ENCODE measurements at regions not wholly inside any gene's neighbourhood (a gene's known extent, or its start where the extent isn't known, plus 50 kb on each side); places are given as distances from the start of the nearest gene placed in this dataset.

DNA sequence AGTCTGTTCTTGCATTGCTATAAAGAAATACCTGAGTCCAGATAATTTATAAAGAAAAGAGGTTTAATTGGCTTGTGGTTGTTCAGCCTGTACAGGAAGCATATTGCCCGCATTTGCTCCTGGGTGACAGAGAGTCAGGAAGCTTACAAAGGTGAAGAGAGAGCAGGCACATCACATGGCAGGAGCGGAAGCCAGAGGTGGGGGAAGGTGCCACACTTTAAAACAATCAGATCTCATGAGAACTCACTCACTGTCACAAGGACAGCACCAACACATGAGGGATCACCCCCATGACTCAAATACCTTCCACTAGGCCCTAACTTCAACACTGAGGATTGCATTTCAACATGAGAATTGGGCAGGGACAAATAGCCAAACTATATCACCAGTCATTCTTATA lies 124.8 kb upstream of the COL5A2 start:
- RAD21 ChIA-PET (ENCODE audit: unreplicated experiment), result interaction anchor here (1.2 to 1.7 kb wide), 2 partner anchors 17 to 210 kb away, joined by 3 to 4 read pairs; no protein-coding TSS in a partner anchor
- in situ Hi-C loops (cut with MboI) (no loop called here), intact Hi-C loops (cut with micrococcal nuclease; ENCODE audit: unreplicated experiment) (no loop called here)
- ATAC-seq (no peak), DNase-seq (ENCODE audit: low read depth, low spot score) (no peak), FAIRE-seq (no peak)
- no TSS peak for BruUV-seq (replicated peaks)
- TF ChIP-seq ZNF274 (IDR thresholded peaks at IDR 0.05; ENCODE audit: insufficient read depth, insufficient read length) (no peak), YY1 (IDR thresholded peaks at IDR 0.05; ENCODE audit: low read depth, low read length) (no peak), BHLHE40 (IDR thresholded peaks at IDR 0.05; ENCODE audit: borderline replicate concordance in 1 of 2, low read depth in 2 of 2, low read length in 1 of 2) (no peak)
- Histone ChIP-seq H3K27ac (ENCODE audit: control insufficient read depth, insufficient read depth) (no peak overlapping the region), H3K27me3 (replicated peaks in 1 of 2; ENCODE audit: control insufficient read depth in 2 of 2, insufficient read depth in 2 of 2, low read length in 1 of 2) (no peaks in the 10 kb centered on the region), H3K9me3 (replicated peaks; ENCODE audit: control insufficient read depth, insufficient read depth, low read length) (no peaks in the 10 kb centered on the region), H2AFZ (ENCODE audit: control insufficient read depth, low read depth, low read length) (no peak overlapping the region), H3K9ac (ENCODE audit: control insufficient read depth, insufficient read depth, low read length) (no peak overlapping the region), H3K4me1 (ENCODE audit: control insufficient read depth, insufficient read depth, low read length) (no peaks in the 10 kb centered on the region), H3K4me3 (no peak overlapping the region), H3K36me3 (ENCODE audit: control insufficient read depth in 2 of 2, insufficient read depth in 2 of 2, low read length in 1 of 2) (no peaks in the 10 kb centered on the region), H3K79me2 (ENCODE audit: control insufficient read depth, insufficient read depth, low read length) (no peaks in the 10 kb centered on the region), H4K20me1 (ENCODE audit: control insufficient read depth, insufficient read depth) (no peaks in the 10 kb centered on the region), H3K4me2 (ENCODE audit: control insufficient read depth, insufficient read depth) (no peak overlapping the region)
- 35% methylated on average over 2 of the region's 2 CpGs for WGBS (ENCODE audit: insufficient coverage, insufficient replicate concordance, low lambda C conversion rate, missing lambda C conversion rate)
- SMC1A ChIA-PET (ENCODE audit: uncharacterized antibody, unreplicated experiment), result interaction anchor here (1.4 kb wide), 1 partner anchor 10 kb away, joined by 3 read pairs; no protein-coding TSS in a partner anchor
- POLR2A ChIA-PET, result no interaction called here
- CTCF ChIA-PET, result no interaction called here

DNA sequence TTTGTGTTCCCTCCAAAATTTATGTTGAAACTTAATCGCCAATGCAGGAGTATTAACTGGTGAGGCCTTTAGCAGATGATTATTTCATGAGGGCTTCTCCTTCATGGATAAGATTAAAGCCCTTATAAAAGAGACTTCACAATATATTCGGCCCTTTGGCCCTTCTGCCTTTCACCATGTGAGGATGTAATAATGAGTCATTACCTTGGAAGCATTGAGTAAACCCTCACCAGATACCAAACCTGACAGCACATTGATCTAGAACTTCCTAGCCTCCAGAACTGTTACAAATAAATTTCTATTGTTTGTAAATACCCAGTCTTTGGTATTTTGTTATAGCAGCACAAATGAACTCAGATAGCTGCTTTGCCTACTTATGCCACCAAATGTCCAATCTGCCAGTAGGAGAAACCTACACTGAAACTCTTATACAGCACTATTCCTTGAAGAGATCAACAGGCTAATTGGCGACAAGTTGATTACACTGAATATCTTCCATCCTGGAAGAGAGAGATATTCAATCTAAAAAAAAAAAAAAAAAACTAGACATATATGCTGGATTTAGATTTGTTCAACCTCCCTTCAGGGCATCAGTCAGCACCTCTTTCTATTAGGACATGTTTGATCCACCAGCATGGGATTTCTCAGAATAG lies 125.9 kb upstream of the COL5A2 start:
- ChIA-PET SMC1A (ENCODE audit: uncharacterized antibody, unreplicated experiment) (interaction anchor here (1.4 kb wide), 1 partner anchor 9 kb away, joined by 3 read pairs; no protein-coding TSS in a partner anchor), CTCF (no interaction called here), RAD21 (ENCODE audit: unreplicated experiment) (no interaction called here), POLR2A (no interaction called here)
- H3K36me3 ChIP-seq (ENCODE audit: control insufficient read depth in 2 of 2, insufficient read depth in 2 of 2, low read length in 1 of 2), result no peaks in the 10 kb centered on the region
- no peak for FAIRE-seq
- no peaks in the 10 kb centered on the region for H4K20me1 ChIP-seq (ENCODE audit: control insufficient read depth, insufficient read depth)
- in situ Hi-C loops (cut with MboI), result no loop called here
- no peak overlapping the region for H3K27ac ChIP-seq (ENCODE audit: control insufficient read depth, insufficient read depth)
- H2AFZ ChIP-seq (ENCODE audit: control insufficient read depth, low read depth, low read length), result no peak overlapping the region
- ATAC-seq, result no peak
- H3K4me3 ChIP-seq, result no peak overlapping the region
- TF ChIP-seq SMAD1 (IDR thresholded peaks at IDR 0.05; ENCODE audit: low read depth, partially characterized antibody) (no peak), CHD2 (IDR thresholded peaks at IDR 0.05; ENCODE audit: borderline replicate concordance, low read depth, low read length) (no peak), LARP7 (IDR thresholded peaks at IDR 0.05) (no peak), HCFC1 (IDR thresholded peaks at IDR 0.05; ENCODE audit: low read length) (no peak), POLR2AphosphoS5 (IDR thresholded peaks at IDR 0.05; ENCODE audit: low read length) (no peak), NFYA (IDR thresholded peaks at IDR 0.05; ENCODE audit: borderline replicate concordance, low read depth, low read length) (no peak), NRF1 (conservative IDR thresholded peaks at IDR 0.05; ENCODE audit: low read depth, low read length) (no peak)
- no peaks in the 10 kb centered on the region for H3K27me3 ChIP-seq (replicated peaks in 1 of 2; ENCODE audit: control insufficient read depth in 2 of 2, insufficient read depth in 2 of 2, low read length in 1 of 2)
- DNase-seq (ENCODE audit: low read depth, low spot score), result no peak
- BruUV-seq (replicated peaks), result no TSS peak
- no peaks in the 10 kb centered on the region for H3K4me1 ChIP-seq (ENCODE audit: control insufficient read depth, insufficient read depth, low read length)
- H3K9ac ChIP-seq (ENCODE audit: control insufficient read depth, insufficient read depth, low read length), result no peak overlapping the region
- no peak overlapping the region for H3K4me2 ChIP-seq (ENCODE audit: control insufficient read depth, insufficient read depth)
- intact Hi-C loops (cut with micrococcal nuclease; ENCODE audit: unreplicated experiment), result no loop called here
- no peaks in the 10 kb centered on the region for H3K79me2 ChIP-seq (ENCODE audit: control insufficient read depth, insufficient read depth, low read length)
- WGBS (ENCODE audit: insufficient coverage, insufficient replicate concordance, low lambda C conversion rate, missing lambda C conversion rate), result 37% methylated on average over 3 of the region's 3 CpGs
- no peaks in the 10 kb centered on the region for H3K9me3 ChIP-seq (replicated peaks; ENCODE audit: control insufficient read depth, insufficient read depth, low read length)

All from GM12878 (cell line).